ENCODE measurements at regions not wholly inside any gene's neighbourhood (a gene's known extent, or its start where the extent isn't known, plus 50 kb on each side); places are given as distances from the start of the nearest gene placed in this dataset.
"Not testable (repeated sequence)": the region's sequence is repeated elsewhere in the genome, so short reads cannot be mapped to it uniquely, and the experiment has no call there.

DNA sequence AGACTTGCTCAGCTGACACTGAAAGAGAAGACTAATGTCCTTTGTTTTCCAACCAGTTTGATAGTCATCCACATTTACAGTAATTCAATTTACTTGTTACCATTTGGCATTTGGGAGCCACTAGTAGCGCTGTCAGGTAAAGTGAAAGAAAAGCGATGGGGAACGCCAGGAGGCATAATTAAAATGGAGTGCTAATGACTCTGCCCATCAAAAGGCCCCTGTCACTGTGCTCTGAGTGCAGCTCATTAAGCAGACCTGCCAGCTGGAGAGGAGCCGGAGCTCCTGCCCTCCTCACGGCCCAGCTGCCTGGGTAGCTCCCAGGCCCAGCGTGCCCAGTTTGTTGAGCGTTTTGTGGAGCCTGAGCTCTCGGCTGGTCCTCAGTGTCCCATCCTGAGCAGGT lies 463.6 kb upstream of the CCDC196 start:
- DNase-seq (no peak), ATAC-seq (no peak)
- intact Hi-C loops (cut with DNase I, micrococcal nuclease) = no loop called here

DNA sequence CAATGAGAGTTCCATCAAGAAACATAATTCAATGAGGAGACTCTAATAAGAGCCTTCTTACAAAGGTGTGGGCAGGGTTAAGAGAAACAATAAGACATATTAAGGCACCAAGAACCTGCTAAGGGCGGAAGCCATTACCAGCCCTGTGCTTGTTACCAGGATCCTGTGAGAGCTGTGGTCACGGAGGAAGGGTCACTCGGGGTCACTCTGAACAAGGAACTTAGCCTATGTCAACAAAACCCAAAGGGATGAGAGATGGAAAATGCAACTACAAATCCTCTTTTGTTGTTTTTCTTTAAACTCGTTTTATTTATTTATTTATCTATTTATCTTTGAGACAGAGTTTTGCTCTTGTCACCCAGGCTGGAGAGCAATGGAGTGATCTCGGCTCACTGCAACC lies 460.4 kb upstream of the CCDC196 start:
- ATAC-seq (no peak), DNase-seq (no peak)
- intact Hi-C loops (cut with DNase I, micrococcal nuclease) = no loop called here

DNA sequence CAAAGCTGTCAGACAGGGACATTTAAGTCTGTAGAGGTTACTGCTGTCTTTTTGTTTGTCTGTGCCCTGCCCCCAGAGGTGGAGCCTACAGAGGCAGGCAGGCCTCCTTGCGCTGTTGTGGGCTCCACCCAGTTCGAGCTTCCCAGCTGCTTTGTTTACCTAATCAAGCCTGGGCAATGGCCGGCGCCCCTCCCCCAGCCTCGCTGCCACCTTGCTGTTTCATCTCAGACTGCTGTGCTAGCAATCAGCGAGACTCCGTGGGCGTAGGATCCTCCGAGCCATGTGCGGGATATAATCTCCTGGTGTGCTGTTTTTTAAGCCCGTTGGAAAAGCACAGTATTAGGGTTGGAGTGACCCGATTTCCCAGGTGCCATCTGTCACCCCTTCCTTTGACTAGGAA lies 454.2 kb upstream of the CCDC196 start:
- DNase-seq; ATAC-seq; intact Hi-C loops (cut with DNase I, micrococcal nuclease): not testable (repeated sequence)

DNA sequence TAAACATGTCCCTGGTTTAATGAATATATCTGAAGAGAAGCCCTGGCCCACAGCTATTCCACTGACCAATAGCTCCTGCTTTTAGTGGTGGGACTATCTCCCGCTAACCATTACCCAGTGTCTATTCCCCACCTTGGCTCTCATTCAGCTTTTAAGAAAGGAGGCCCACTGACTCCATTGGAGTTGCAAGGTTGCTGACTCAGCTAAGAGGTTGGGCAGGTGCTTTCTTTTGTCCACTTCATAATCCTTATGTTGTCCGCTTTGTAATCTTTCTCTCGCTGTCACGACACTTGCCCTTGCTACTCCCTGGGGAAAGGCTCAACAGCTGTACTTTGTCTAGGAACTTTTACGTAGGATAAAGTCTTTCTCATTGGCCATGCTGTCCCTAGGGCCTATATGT lies 453.4 kb upstream of the CCDC196 start:
- intact Hi-C loops (cut with DNase I, micrococcal nuclease) = no loop called here
- ATAC-seq (no peak), DNase-seq (no peak)

DNA sequence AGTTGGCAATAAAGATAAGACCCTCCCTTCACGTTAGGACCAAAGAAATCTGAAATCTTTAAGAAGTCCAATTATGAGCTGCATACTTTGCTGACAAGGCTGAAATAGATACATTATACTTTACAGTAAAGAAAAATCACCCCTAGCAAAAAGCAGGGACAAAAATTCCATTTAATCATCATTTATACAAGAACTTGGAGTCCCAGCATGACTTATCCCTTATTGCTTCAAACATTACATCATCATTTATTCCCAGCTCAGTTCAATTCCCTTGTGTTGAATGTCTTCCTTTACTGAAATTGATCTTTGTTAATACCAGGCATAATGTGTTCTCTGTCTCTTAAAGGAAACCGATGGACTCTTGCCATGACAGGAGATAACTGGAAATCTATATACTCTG lies 449.6 kb upstream of the CCDC196 start:
- no peak for DNase-seq
- ATAC-seq = no peak
- intact Hi-C loops (cut with DNase I, micrococcal nuclease) = no loop called here

DNA sequence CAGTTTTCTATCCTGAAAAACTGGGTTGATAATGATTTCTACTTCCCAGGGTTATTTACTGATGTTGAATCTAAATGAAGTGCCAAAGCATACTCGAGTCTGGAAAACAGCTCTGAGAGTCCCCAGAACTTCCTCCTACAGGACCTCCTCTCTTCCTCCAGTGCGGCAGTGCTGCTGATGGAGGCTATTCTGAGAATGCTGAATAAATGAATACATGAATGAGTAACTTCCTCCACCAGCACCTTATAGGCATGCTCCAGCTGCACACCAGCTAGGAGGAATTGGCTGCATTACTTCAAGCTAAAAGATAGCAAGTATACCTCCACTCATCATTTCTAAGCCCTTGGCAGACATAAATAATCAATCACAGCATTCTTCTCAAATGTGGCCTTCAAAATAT lies 448.8 kb upstream of the CCDC196 start:
- DNase-seq (no peak), ATAC-seq (no peak)
- intact Hi-C loops (cut with DNase I, micrococcal nuclease) = no loop called here

DNA sequence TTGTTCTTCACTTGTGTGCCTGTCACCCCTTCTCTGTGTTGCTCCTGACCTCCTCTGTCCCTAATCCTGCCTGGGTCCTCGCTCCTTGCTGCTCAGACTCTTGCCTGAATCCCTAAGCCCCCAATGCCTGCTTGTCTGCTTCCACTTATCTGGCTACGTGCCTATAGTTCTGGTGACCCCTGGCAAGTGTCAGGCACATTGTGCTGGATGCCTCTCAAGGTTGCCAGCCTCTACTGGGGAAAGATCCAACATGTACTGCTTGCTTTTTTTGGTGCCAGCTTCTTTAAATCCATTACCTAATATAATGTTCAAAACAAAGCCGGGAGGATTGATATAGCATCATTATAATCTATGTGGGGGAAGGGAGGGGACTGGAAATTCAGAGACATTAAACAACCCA lies 448.0 kb upstream of the CCDC196 start:
- ATAC-seq = no peak
- intact Hi-C loops (cut with DNase I, micrococcal nuclease) = no loop called here
- no peak for DNase-seq

DNA sequence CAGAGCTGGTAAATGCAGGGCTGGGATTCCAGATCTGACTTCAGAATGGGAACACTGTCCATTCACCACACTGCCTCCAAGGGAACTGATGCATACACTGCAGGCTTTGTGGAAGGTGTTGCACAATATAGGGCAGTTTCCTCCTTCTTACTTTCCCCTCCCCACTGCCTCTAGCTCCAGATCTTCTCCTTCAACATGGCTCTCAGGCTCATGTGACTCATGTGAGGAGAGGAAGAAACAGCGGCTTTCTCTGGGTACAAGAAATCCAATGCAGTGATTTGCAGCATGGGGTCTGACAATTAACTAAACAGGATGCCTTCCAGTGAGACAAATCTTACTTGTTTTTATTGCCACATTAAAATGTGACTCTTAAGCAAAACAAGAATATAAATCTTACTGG lies 447.6 kb upstream of the CCDC196 start:
- DNase-seq (peak in 1 of 2 donors; percentile 30), ATAC-seq (peak; percentile 66)
- intact Hi-C loops (cut with DNase I, micrococcal nuclease) = no loop called here

DNA sequence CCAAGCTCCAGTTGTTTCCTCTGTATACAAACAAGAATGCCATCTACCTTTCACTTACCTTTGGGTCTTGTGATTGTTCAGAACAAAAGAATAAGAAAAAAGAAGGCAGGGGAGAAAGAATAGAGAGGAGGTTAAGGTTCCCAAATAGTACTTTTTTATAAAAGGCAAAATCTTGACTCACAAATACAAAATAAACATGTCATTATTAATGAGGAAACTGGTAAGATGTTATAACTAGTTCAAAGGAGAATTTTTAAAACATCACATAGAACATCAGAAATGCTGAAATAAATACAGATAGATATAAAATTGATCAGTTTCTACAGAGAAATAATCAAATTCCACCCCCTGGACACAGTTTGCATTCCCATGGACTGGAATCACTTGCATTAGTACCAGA lies 446.7 kb upstream of the CCDC196 start:
- intact Hi-C loops (cut with DNase I, micrococcal nuclease) = no loop called here
- ATAC-seq = no peak
- no peak for DNase-seq

DNA sequence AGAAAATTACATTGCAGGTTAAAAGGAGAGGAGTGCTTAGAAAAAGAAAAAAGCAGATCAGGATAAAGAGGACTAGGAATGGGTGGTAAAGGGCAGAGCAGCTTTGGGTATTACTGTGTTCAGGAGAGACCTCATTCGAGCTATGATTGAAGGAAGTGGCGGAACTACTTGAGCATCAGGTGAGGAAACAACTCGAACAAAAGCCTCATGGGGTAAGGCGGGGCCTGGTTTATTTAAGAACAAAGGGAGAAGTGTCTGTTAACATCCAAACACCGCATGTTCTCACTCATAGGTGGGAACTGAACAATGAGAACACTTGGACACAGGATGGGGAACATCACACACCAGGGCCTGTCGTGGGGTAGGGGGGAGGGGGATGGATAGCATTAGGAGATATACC lies 444.6 kb upstream of the CCDC196 start:
- ATAC-seq (no peak), DNase-seq (no peak)
- intact Hi-C loops (cut with DNase I, micrococcal nuclease) = no loop called here

DNA sequence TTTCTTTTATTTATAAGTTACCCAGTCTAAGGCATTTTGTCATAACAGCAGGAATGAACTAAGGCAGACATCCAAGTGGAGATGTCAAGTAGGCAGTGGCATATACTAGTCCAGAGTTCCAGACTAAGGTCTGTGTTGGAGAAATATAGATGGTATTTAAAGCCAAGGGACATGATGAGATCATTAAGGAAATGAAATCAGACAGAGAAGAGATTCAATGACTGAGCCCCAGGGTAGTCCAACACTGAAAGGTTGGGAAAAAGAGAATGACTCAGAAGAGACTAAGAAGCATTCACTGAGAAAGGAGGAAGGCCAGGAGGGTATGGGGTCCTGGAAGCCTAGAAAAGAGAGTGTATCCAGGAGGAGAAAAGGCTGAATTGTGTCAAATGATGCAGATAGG lies 442.2 kb upstream of the CCDC196 start:
- ATAC-seq (no peak), DNase-seq (no peak)
- intact Hi-C loops (cut with DNase I, micrococcal nuclease) = no loop called here

DNA sequence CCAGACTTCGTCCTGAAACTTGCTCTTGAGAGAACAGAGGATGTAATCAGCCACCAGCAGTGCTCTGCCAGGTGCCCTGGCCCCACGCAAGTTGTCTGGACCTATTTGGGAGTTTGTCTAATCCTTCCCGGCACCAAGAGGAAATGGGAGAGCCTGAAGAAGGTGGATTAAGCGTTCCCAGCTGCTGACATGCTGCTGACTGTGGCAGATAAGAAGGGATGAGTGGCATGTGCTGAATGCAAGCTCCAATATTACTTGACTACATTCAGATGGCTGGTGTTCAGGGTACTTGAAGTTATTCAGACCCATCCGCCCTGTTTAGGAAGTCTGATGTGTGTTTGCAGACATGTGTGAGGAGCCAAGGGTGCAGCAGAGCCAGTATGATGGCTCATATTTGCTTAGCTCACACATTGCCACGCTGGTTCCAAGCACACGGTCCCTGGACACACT lies 440.6 kb upstream of the CCDC196 start:
- intact Hi-C loops (cut with DNase I, micrococcal nuclease) = no loop called here
- ATAC-seq (no peak), DNase-seq (no peak)

DNA sequence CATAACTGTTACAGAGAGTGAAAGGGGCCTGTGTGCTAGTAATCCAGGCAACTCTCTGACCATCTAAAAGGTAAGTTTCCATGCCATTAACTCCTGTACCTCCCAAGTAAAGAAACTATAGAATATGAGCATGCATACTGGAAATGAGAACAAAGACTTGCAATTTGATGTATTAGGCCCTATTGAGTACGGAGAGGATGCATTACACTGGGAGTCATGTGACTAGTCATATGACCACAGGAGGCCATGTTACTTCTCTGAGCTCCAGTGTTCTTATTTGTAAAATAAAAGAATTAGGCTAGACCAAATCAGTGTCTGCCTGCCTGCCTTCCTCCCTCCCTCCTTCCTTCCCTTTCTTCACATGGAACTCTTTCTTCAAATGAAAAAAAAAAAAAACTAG lies 440.1 kb upstream of the CCDC196 start:
- DNase-seq (no peak), ATAC-seq (no peak)
- intact Hi-C loops (cut with DNase I, micrococcal nuclease) = no loop called here

DNA sequence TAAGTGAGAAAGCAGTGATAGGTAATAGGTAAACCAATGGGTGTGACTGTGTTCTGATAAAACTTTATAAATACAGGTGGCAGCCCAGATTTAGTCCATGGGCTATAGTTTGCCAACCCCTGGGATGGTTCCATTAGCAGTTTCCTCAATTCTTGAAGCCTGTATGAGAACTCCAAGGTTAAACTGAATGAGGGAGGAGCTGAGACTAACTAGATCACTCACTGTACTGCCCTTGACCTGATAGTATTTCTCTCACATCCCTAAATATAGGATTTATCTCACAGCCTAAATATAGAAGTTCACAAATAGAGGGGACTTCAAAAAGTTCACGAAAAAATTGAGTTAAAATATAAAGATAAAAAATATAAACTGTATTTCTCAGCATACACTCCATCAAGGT lies 439.6 kb upstream of the CCDC196 start:
- intact Hi-C loops (cut with DNase I, micrococcal nuclease) = no loop called here
- DNase-seq (no peak), ATAC-seq (no peak)

DNA sequence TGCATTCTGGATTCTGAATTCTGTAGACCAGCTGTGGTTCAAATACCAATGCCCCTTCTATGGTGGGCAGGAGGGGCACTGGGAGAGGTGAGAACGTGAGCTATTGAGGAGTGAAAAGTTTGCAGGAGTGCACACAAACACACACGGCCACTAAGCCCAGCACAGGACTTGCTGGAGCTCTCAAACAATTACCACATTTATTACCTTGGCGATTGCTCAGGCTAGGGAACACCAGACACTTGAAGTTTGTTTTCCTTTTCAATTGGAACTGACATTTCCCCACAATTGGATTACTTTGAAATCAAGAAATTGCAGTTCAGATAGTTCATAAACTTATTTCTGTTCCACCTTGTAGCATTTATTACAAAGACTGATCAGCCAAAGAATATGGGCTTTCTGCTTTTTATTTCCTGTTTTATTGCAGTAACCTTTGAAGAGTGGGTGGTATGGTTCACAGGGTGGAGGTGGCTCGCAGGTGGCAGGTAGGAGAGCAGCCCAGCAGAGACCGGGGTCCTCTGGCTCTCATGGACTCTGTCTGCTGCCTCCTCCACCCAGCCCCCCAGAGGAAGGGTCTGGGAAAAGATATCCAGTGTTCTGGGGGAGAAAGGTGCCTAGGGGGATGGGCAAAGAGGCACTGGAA lies 429.8 kb upstream of the CCDC196 start:
- intact Hi-C loops (cut with DNase I, micrococcal nuclease) = no loop called here
- ATAC-seq = peak; percentile 81
- DNase-seq = peak in 1 of 2 donors; percentile 13

DNA sequence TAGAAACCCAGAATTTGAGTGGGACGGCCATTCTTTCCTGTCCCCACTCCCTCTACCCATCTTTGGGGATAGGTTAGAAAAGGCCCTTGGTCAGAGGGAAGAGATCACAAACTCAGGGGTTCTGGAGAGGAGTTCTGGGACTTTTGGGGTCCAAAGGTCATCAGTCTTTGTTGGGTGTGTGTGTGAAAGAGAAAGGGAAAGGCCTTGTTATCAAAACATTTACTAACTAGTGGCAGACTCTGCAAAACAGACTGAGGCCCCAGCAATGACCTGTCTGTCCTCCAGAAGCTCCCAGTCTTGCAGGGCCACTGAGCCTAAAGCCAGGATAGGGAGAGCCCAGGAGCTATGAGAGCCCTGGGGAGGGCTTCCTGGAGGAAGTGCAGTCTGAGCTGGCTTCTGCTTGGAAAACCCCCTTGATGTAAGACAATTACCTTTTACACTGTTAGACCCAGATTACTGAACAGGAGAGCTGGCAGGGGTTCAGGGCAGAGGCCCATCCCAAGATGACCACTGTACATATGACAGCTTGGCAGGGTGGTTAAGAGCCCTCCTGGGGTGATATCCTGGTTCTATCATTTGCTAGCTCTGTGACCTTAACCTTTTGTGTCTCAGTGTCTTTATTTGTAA lies 429.1 kb upstream of the CCDC196 start:
- DNase-seq (peak; percentile 17 to 31), ATAC-seq (peak; percentile 84)
- intact Hi-C loops (cut with DNase I, micrococcal nuclease) = no loop called here

DNA sequence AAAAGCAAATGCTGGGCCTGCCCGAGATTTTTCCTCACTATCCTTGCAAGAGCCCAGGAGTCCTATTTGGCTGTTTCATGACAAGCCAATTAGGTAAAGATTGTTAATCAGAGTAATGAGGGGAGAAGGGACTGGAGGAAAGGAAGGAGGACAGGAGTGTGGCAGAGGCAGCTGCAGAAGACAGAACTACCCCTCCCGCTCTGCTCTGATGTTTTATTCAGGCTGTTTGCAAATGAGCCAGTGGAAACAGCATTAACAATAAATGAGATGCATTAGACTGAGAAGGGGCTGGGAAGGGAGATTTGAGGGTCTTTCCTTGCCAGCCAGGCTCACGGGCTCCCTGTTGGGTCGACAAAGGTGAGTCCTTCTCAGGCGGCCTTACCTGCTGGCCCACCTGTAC lies 421.0 kb upstream of the CCDC196 start:
- no peak for ATAC-seq
- no peak for DNase-seq
- intact Hi-C loops (cut with DNase I, micrococcal nuclease) = loop anchor here in 1 of 2 donors (10.0 kb wide), 1 partner anchor 900 kb away; no protein-coding TSS in a partner anchor

DNA sequence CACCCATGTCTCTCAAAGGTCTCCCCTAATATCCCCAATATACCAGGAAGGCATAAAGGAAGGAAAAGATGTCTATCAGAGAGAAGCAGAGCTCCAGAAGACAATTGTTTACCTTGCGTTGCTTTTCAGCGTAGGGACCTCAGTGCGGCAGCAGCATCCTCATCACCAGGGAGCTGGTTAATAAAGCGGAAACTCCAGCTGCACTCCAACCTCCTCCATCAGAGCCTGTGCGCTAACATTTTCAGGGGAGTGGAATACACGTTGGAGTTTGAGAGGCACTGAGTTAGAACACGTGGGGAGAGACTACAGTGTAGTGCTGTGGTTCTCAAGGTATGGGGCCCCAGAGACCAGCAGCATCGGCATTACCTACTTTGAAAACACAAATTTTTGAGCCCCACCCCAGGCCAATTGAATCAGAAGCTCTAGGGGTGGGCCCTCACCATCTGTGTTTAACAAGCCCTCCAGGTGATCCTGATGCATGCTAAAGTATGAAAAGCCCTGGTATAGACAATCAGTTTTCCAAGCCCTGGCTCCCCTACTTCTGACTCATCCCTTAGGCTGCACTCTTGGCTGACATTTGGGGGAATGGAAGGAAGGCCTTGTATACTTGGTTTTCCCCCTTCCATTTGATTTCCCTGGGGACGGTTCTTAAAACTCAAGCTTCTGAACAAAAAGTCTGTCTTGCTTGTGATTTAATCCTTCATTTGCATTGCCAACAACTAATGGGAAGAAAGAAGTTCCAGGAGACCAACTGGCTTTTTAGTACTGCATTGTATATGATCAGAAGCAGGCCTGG lies 419.0 kb upstream of the CCDC196 start:
- no peak for DNase-seq
- no peak for ATAC-seq
- intact Hi-C loops (cut with DNase I, micrococcal nuclease) = loop anchor here in 1 of 2 donors (10.0 kb wide), 1 partner anchor 902 kb away; no protein-coding TSS in a partner anchor

DNA sequence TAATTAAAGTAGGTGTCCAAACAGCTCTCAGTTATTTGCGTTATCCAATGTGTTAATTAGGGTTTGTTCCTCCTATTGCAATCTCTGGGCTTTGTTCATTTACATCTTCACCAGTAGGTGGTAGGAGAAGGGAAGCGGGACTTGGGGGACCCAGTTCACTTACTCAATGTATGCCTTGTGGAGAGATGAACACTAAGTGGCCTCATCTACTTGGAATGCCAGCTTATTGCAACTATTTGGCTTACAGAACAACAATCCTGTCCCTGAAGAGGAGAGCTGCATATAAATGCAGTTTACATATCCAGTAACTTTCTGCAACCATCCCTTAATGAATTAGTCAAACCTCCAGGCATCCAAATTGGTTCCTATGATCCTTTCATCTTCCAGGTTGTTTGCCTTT lies 417.1 kb upstream of the CCDC196 start:
- intact Hi-C loops (cut with DNase I, micrococcal nuclease) = loop anchor here in 1 of 2 donors (10.0 kb wide), 1 partner anchor 904 kb away; no protein-coding TSS in a partner anchor
- ATAC-seq = no peak
- DNase-seq = no peak

All from left colon (tissue), 2 donors.